H1 (cell line): ENCODE measurements at regions not wholly inside any gene's neighbourhood (a gene's known extent, or its start where the extent isn't known, plus 50 kb on each side); places are given as distances from the start of the nearest gene placed in this dataset.

Experiments
- BRCA1 ChIP-seq: IDR thresholded peaks from 2 replicates; pipeline ENCODE4 v1.6.1; 2012; ENCODE audit warnings: low read depth, low read length, improper control_type of control experiment
- TF ChIP-seq, protein P1 (sequence below): IDR thresholded peaks from 2 replicates; pipeline ENCODE4 v1.6.1; 2011; ENCODE audit warnings: low read length, improper control_type of control experiment

DNA sequence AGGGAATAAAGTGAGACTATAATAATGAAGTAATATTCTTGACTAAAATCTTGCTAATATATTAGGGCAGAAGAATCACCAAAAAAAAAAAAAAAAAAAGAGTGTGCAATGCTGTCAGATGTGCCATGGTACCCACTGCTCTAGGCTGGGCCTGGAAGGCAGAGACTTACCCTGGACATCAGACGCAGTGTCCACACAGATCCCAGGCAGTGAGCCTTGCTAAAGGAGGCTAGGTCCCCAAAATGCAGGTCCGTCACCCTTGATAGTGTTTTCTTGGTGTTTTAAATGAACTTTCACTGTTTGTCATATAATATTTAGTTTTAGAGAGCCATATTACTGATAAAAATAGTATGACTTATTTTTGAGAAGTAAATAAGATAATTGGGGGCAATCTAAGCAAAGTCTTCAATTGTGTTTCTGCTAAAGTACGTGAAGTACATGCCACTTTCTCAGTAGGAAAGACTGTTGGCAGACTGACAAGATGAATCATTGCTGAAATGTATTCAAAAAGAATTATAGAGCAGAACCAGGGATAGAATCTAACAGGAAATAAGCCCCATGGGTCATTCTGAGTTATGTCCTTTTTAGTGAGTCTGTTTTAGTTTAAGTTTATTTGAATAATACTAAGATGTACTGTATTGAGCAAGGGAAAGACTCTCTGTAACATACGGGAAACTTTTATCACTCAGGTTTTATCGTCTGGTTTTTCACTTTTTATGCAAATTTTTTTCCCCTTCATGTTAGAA, 74.6 kb upstream of the PDC start:
- no peak for TF ChIP-seq BRCA1
- TF ChIP-seq, protein P1, sequence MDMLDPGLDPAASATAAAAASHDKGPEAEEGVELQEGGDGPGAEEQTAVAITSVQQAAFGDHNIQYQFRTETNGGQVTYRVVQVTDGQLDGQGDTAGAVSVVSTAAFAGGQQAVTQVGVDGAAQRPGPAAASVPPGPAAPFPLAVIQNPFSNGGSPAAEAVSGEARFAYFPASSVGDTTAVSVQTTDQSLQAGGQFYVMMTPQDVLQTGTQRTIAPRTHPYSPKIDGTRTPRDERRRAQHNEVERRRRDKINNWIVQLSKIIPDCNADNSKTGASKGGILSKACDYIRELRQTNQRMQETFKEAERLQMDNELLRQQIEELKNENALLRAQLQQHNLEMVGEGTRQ: no peak
